Left lung (tissue), 4 donors: ENCODE measurements at regions not wholly inside any gene's neighbourhood (a gene's known extent, or its start where the extent isn't known, plus 50 kb on each side); places are given as distances from the start of the nearest gene placed in this dataset.

ENCODE experiments used
- ATAC-seq: fragments of 200-7000 bp; cut with Tn5 transposase; one replicate; pipeline ENCODE4 v1.9.1; 2020; ENCODE audit warnings: moderate library complexity
- DNase-seq, 4 donors: peaks; one replicate each; pipeline ENCODE4 v3.0.0-alpha.2; 2013 to 2020
- H3K27ac ChIP-seq, 2 donors: fragments of 200-600 bp; sonication (generic) in 1 of 2; one replicate each; pipeline versions ENCODE4 v1.5.0 to v1.8.0; 2020 to 2021
- H3K27me3 ChIP-seq, 2 donors: fragments of 200-600 bp; sonication (generic) in 1 of 2; one replicate each; pipeline versions ENCODE4 v1.5.0 to v1.8.0; 2020 to 2021
- H3K36me3 ChIP-seq, 2 donors: fragments of 200-600 bp; sonication (generic) in 1 of 2; one replicate each; pipeline versions ENCODE4 v1.5.0 to v1.8.0; 2020 to 2021
- H3K4me1 ChIP-seq, 2 donors: fragments of 200-600 bp; one replicate each; pipeline ENCODE4 v1.8.0; 2021
- H3K4me3 ChIP-seq, 2 donors: fragments of 200-600 bp; sonication (generic) in 1 of 2; one replicate each; pipeline versions ENCODE4 v1.5.0 to v1.8.0; 2020 to 2021; ENCODE audit warnings: mild to moderate bottlenecking in 1 of 2
- H3K9me3 ChIP-seq, 2 donors: fragments of 200-600 bp; sonication (generic) in 1 of 2; one replicate each; pipeline versions ENCODE4 v1.5.0 to v1.8.0; 2020 to 2021
- intact Hi-C, 2 donors: fragments of 100-400 bp; cut with DNase I; formaldehyde crosslinking; loops; one replicate each; pipeline versions ENCODE4 v1.11.2 to v1.14.2; 2022
- TF ChIP-seq, protein P1 (sequence below), 2 donors: fragments of 200-600 bp; sonication (generic) in 1 of 2; IDR thresholded peaks; one replicate each; pipeline versions ENCODE4 v1.5.0 to v1.8.0; 2021; ENCODE audit warnings: antibody characterized with exemption in 2 of 2
- donor health status: DM: no; HTN: yes; CAD: no.
- donor health status: DM: no; HTN: no; CAD: no.

DNA sequence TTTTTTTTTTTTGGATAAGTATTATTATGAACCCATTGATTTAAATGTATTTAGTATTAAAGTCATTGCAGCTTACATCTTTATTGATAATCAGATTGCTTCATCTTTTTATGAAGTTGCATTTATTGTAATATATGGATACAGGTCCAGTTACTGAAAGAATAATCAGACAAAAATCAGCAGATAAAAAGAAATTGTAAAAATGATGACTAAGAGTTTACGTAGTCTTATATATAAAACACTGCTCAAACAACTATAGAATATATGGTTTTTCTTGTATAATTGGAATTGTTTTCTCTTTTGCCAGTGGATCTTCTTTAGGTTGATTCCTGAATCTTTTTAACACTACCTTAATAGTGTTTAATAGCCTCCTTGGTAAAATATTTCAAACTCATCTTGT lies 378.3 kb downstream of the DUSP6 start:
- TF ChIP-seq, protein P1, sequence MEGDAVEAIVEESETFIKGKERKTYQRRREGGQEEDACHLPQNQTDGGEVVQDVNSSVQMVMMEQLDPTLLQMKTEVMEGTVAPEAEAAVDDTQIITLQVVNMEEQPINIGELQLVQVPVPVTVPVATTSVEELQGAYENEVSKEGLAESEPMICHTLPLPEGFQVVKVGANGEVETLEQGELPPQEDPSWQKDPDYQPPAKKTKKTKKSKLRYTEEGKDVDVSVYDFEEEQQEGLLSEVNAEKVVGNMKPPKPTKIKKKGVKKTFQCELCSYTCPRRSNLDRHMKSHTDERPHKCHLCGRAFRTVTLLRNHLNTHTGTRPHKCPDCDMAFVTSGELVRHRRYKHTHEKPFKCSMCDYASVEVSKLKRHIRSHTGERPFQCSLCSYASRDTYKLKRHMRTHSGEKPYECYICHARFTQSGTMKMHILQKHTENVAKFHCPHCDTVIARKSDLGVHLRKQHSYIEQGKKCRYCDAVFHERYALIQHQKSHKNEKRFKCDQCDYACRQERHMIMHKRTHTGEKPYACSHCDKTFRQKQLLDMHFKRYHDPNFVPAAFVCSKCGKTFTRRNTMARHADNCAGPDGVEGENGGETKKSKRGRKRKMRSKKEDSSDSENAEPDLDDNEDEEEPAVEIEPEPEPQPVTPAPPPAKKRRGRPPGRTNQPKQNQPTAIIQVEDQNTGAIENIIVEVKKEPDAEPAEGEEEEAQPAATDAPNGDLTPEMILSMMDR (IDR thresholded peaks at IDR 0.05) = no peak
- Histone ChIP-seq H3K27ac (no peak overlapping the region), H3K27me3 (no peaks in the 10 kb centered on the region), H3K4me1 (no peaks in the 10 kb centered on the region), H3K4me3 (no peak overlapping the region), H3K36me3 (no peaks in the 10 kb centered on the region), H3K9me3 (no peaks in the 10 kb centered on the region)
- intact Hi-C loops = no loop called here
- ATAC-seq (no peak), DNase-seq (no peak)

DNA sequence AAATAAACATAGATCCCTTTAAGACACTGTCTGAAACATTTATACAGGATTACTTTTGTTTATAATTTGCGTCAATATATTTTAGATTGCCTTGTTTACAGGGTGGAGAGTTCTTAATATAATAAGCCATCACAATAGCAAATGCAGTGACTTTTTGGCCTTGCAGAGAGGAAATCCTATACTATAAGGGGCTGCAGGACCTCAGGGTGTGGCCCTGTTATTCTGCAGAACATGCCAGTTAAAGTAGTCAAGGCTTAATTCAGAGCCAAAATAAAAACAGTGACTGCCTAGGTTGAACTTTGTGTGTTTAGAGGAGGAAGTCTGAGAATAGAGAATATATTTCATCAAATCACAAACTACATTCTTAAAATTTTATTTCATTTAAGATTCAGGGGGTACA lies 381.6 kb downstream of the DUSP6 start:
- Histone ChIP-seq H3K9me3 (no peaks in the 10 kb centered on the region), H3K4me1 (no peaks in the 10 kb centered on the region), H3K27ac (no peak overlapping the region), H3K4me3 (no peak overlapping the region), H3K27me3 (no peaks in the 10 kb centered on the region), H3K36me3 (no peaks in the 10 kb centered on the region)
- intact Hi-C loops = no loop called here
- TF ChIP-seq, protein P1 (IDR thresholded peaks at IDR 0.05) = no peak
- DNase-seq (no peak), ATAC-seq (no peak)

DNA sequence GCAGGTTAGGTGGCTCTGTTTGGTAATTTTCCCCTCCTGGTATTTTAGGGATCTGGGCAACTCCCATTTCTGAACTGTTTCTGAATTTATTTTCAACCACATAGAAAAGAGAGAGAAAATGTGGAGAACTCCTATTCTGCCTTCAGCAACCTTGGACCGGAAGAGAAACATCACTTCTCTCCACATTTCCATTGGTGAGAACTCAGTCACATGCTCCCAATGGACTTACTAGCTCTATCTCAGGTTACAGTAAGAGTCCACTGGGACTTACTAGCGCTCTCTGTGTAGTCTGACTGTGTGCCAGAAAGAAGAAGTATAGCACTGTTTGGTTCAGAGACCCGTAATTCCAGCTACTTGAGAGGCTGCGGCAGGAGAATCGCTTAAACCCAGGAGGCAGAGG lies 383.2 kb downstream of the DUSP6 start:
- ATAC-seq = no peak
- H3K4me3 ChIP-seq = no peak overlapping the region
- DNase-seq = no peak
- TF ChIP-seq, protein P1 (IDR thresholded peaks at IDR 0.05) = no peak
- no peak overlapping the region for H3K27ac ChIP-seq
- no peaks in the 10 kb centered on the region for H3K4me1 ChIP-seq
- no peaks in the 10 kb centered on the region for H3K9me3 ChIP-seq
- H3K36me3 ChIP-seq = no peaks in the 10 kb centered on the region
- intact Hi-C loops = no loop called here
- no peaks in the 10 kb centered on the region for H3K27me3 ChIP-seq

DNA sequence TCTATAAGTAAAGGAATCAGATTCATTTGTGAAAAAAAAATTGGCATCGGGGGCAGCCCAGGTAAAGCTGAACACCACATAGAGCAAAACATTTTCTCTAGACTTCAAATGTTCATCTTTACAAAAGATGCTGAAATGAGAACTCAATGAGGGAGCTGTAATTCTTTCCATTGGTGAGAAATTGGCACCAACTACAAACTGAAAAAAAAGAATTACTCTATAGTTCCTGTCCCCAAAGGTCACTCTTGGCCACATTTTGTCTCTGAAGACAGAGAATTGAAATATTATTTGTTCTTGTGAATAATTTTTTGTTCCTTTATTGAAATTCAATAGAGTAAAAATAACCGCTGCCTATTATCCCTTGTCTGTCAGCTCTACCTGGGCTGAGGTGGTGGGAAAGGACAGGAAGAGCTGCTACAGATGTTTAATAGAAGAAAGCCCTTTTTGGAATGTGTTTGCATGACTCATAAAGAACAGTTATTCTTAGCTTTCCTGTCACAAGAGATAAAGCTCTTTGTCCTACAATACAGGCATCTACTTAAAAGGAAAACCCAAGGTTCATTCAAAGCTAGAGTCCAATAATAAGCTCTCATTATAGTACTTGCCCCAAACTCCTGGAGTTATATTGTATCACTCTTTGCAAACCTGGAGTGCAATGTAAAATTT lies 380.1 kb upstream of the KITLG start:
- no peaks in the 10 kb centered on the region for H3K9me3 ChIP-seq
- intact Hi-C loops = no loop called here
- no peaks in the 10 kb centered on the region for H3K36me3 ChIP-seq
- TF ChIP-seq, protein P1 (IDR thresholded peaks at IDR 0.05) = no peak
- H3K4me3 ChIP-seq = no peak overlapping the region
- no peaks in the 10 kb centered on the region for H3K27me3 ChIP-seq
- ATAC-seq = peak; percentile 30
- no peak for DNase-seq
- H3K4me1 ChIP-seq = no peaks in the 10 kb centered on the region
- H3K27ac ChIP-seq = no peak overlapping the region

DNA sequence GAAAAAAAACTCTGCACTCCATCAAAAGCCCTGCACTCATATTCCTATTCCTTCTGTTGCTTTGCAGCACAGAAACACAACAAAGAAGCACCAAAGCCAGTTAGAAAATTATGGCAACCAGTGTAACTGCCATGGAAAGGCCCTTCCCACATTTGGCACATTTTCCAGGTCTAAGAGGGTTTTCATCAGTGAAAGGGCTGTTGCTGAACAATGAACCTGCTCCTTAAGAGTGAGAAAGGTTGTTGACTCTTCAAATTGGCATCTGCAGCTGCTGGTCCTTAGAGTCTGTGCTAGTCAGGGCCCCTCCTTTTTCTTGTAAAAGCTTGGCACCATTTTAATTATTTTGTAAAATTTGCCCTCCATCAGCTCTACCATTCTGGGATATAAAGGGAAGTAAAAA lies 378.7 kb upstream of the KITLG start:
- intact Hi-C loops = no loop called here
- Histone ChIP-seq H3K27me3 (no peaks in the 10 kb centered on the region), H3K4me3 (no peak overlapping the region), H3K9me3 (no peaks in the 10 kb centered on the region), H3K4me1 (no peaks in the 10 kb centered on the region), H3K36me3 (no peaks in the 10 kb centered on the region), H3K27ac (no peak overlapping the region)
- TF ChIP-seq, protein P1 (IDR thresholded peaks at IDR 0.05) = no peak
- DNase-seq = no peak
- peak; percentile 58 for ATAC-seq
